Memory B cell (primary cell): ENCODE measurements at regions not wholly inside any gene's neighbourhood (a gene's known extent, or its start where the extent isn't known, plus 50 kb on each side); places are given as distances from the start of the nearest gene placed in this dataset.
A peak's percentile ranks its signal among the peaks of the same experiment; 100 is the strongest.

Source experiments
- ATAC-seq: fragments of 150-1000 bp; cut with Tn5 transposase; 2 replicates; pipeline ENCODE4 v1.10.0; 2021; ENCODE audit warnings: low read depth, mild to moderate bottlenecking, moderate library complexity
- DNase-seq, 2 donors: peaks; one replicate each; pipeline ENCODE4 v3.0.0; 2022; ENCODE audit warnings: low spot score in 2 of 2
- H3K27ac Mint-ChIP-seq: one replicate; pipeline ENCODE4 v1.8.0; 2022; ENCODE audit warnings: mild to moderate bottlenecking, moderate library complexity, mixed read lengths
- H3K27me3 Mint-ChIP-seq: one replicate; pipeline ENCODE4 v1.8.0; 2022; ENCODE audit warnings: mixed read lengths
- H3K36me3 Mint-ChIP-seq: one replicate; pipeline ENCODE4 v1.8.0; 2022; ENCODE audit warnings: mild to moderate bottlenecking, mixed read lengths
- H3K4me1 Mint-ChIP-seq: one replicate; pipeline ENCODE4 v1.8.0; 2022; ENCODE audit warnings: mixed read lengths
- H3K4me3 Mint-ChIP-seq: one replicate; pipeline ENCODE4 v1.8.0; 2022; ENCODE audit warnings: mild to moderate bottlenecking, moderate library complexity, mixed read lengths
- H3K9me3 Mint-ChIP-seq: one replicate; pipeline ENCODE4 v1.8.0; 2022; ENCODE audit warnings: mixed read lengths

DNA sequence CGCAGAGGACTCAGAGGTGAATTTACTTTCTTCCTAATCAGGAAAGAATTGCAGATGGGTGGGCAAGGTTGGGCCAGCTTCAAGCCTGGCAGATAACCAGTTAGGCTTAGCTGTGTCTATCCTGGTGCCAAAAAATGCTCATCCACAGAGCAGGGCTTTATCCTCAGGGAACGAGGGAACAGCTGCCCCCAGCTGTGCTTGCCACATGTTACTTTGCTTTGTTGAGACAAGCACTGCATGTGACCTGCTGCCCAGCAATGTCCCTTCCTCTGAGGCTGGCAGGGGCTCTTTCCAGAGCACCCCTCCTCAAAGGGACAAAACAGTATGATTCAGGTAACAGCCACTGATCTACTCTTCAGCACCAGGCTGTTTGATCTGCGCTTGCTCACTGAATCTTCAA lies 505.1 kb upstream of the USP24 start:
- Mint-ChIP-seq H3K27ac (no peak overlapping the region), H3K9me3 (peaks cover 2% of the 10 kb centered on the region), H3K4me1 (no peaks in the 10 kb centered on the region), H3K27me3 (peaks cover 8% of the 10 kb centered on the region), H3K4me3 (no peak overlapping the region), H3K36me3 (no peaks in the 10 kb centered on the region)
- no peak for DNase-seq
- ATAC-seq, result no peak

DNA sequence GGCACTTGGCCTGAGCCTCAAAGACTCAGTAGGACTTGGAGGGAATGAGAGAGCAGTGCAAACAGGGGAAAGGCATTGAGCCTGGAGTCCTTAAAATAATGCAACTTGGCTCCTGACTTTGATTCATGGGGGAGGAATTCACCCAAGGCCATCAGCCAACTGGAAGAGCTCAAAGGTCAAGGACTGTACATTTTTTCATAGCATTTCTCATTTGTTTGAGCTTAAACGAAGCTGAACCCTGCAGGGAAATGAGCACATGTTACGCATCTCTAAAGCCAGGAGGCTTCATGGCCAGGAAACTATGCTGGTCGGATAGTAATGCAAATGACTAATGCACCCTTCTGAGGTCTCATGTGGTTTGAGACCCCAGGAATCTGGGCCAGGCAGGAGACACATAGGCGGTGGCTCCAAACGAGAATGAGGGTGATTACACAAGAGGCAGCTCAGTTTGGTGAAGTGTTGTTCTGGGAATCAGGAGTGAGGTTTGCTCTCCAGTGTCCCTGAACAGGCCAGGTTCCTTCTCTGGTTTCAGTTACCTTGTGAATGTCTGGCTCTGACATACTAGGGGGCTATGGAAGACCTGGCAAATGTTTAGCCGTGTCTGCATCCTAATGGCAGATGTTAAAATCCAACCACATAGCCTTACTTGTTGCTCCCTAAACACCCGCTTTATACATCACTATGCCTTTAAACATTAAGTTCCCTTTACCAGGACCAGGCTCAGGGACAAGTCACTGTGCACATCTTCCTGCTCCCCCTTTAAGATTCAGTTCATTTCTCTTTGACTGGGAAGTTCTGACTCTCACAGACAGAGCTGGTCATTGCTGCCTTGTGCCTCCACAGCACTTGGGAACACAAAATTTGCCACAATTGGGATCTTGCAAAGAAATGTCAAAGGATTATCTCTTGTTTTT lies 503.9 kb upstream of the USP24 start:
- Mint-ChIP-seq H3K4me3 (no peak overlapping the region), H3K27me3 (peaks cover 6% of the 10 kb centered on the region), H3K4me1 (no peaks in the 10 kb centered on the region), H3K36me3 (no peaks in the 10 kb centered on the region), H3K9me3 (peaks cover under 1% of the 10 kb centered on the region), H3K27ac (no peak overlapping the region)
- ATAC-seq (no peak), DNase-seq (no peak)

DNA sequence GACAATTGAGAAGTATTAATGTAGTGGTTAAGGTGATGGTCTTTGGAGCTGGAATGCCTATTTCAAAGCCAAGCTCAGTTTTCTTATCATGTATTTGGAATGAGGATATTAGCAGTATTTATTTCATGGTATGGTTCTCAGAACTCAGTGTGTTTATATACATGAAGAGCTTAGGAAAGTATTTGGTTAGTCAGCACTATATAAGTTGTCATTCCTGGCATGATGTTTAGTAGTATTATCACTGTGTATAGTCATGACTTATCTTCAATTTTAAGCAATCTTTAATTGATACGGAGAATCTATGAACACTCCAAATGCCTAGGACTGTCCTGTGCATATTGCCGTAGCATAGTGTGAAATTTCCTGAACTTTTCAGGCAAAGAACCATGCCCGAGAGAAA lies 501.9 kb upstream of the USP24 start:
- Mint-ChIP-seq H3K4me3 (no peak overlapping the region), H3K27ac (no peak overlapping the region), H3K27me3 (peaks cover 6% of the 10 kb centered on the region), H3K4me1 (no peaks in the 10 kb centered on the region), H3K9me3 (no peaks in the 10 kb centered on the region), H3K36me3 (no peaks in the 10 kb centered on the region)
- DNase-seq (no peak), ATAC-seq (no peak)

DNA sequence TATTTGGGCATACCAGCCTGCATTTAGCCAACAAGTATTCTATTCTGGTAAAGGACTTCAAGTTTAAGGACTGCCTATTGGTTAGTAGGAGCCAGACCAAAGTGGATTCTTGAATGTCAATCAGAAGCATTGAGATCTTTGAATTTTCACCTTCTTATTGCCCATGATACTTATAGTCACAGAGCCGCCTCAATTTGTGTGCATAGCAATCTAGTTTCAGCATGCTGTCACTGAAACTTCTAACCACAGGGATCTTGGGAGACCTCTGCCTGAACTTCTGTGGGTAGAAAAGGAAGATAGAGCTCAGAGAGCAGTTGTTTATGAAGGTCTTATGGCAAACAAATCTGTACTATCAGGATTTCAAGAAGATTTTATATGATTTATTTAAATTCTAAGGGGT lies 501.4 kb upstream of the USP24 start:
- no peak overlapping the region for H3K27ac Mint-ChIP-seq
- H3K4me3 Mint-ChIP-seq, result no peak overlapping the region
- ATAC-seq, result no peak
- no peaks in the 10 kb centered on the region for H3K36me3 Mint-ChIP-seq
- H3K27me3 Mint-ChIP-seq, result peaks cover 6% of the 10 kb centered on the region
- DNase-seq, result no peak
- H3K4me1 Mint-ChIP-seq, result no peaks in the 10 kb centered on the region
- H3K9me3 Mint-ChIP-seq, result no peaks in the 10 kb centered on the region

DNA sequence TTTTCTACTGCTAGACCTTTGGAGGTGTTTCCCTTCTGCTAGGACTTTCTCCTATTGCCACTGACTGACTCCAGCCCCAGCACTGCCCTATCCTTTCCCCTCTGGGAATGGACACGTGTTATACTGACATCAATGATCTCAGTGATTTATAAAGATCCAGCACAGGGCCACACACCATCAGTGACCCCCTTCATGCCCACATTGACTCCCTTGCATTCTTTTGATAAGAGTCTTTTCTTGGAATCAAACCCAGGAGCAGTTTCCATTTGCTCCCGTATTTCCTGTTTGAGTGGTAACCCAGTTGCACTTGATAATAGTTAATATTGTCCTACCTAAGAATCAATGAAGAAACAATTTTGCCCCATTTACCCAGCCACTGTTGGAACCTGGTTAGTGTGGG lies 501.0 kb upstream of the USP24 start:
- Mint-ChIP-seq H3K4me1 (no peaks in the 10 kb centered on the region), H3K27me3 (peaks cover 6% of the 10 kb centered on the region), H3K36me3 (no peaks in the 10 kb centered on the region), H3K9me3 (no peaks in the 10 kb centered on the region), H3K27ac (no peak overlapping the region), H3K4me3 (no peak overlapping the region)
- DNase-seq, result no peak
- no peak for ATAC-seq

DNA sequence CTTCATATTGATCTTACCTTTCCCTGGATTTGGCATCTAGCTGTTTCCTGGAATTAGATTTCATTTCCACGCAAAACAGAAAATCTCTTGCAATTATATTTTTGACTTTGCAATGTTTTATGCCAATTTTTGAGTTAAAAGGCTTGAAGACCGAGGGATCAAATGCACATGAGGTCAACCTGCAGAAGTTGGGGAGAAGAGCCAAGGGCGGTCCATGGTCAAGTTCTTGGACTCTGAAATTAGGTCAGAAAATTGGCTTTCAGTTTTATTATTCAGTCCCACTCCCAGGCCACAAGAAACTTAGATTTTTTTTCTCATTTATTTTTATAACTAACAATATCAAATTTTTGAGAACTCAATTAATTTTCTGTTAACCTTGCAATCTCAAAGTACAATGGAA lies 499.1 kb upstream of the USP24 start:
- Mint-ChIP-seq H3K36me3 (no peaks in the 10 kb centered on the region), H3K4me3 (no peak overlapping the region), H3K4me1 (no peaks in the 10 kb centered on the region), H3K27ac (no peak overlapping the region), H3K9me3 (peaks cover 1% of the 10 kb centered on the region), H3K27me3 (peaks cover 9% of the 10 kb centered on the region)
- ATAC-seq (no peak), DNase-seq (no peak)

DNA sequence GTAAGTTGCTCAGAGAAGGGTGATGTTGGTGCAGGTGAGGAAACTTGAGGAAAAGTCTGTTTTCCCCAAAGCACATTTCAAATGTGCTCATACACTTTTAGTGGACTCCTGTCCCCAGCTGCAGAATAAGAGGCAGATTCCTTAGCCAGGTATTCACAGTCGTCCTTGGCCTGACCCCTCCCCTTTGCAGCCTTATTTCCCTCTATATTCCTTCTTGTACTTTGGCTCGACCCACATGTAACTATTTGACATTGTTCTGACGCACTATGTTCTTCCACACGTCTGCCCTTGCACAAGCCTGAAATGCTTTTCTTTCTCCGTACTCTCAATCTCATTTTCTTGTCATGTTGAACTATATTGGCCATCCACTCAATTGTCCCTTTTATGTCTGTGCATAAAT lies 498.4 kb upstream of the USP24 start:
- Mint-ChIP-seq H3K4me3 (no peak overlapping the region), H3K27me3 (peaks cover 9% of the 10 kb centered on the region), H3K27ac (no peak overlapping the region), H3K36me3 (no peaks in the 10 kb centered on the region), H3K4me1 (no peaks in the 10 kb centered on the region), H3K9me3 (peaks cover 1% of the 10 kb centered on the region)
- no peak for ATAC-seq
- DNase-seq, result no peak

DNA sequence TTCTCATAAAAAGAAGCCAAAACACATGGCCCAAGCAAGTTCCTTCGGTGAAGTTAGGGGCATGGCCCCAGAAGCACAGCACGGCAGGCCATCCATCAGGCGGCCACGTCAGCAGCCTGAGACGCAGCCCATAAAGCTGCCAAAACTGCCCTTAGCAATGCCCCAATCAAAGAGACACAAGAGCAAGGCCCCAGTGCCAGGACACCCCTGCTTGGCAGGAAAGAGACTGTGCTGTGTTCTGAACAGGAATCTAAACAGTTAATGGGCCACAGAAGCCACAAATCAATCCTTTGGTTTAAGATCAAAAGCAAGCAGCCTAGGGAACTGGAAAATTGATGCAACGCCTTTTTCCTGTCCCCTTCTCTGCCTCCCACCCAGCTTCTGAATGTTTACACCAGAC lies 497.0 kb upstream of the USP24 start:
- no peak for ATAC-seq
- Mint-ChIP-seq H3K4me3 (no peak overlapping the region), H3K9me3 (peaks cover 1% of the 10 kb centered on the region), H3K27me3 (peaks cover 7% of the 10 kb centered on the region), H3K27ac (no peak overlapping the region), H3K4me1 (no peaks in the 10 kb centered on the region), H3K36me3 (no peaks in the 10 kb centered on the region)
- DNase-seq, result no peak

DNA sequence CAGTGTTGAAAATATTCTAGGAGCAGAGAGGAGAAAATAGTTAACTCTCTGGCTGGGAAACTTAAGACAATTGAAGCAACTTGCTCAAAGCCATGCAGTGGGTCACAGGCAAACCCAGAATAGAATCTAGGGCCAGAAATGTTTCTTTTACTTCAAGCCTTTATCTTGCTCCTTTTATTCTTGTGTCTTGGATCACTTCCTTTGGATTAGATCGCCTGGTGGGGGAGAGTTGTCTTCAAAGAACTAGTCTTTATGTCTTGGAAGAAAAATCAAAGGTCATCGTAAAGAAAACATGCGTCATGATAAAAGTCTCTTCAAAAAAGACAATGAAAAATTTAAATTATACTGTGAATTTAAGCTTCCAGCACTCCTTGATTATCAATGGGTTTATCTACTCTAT lies 493.6 kb upstream of the USP24 start:
- Mint-ChIP-seq H3K4me3 (no peak overlapping the region), H3K27me3 (peaks cover 7% of the 10 kb centered on the region), H3K36me3 (no peaks in the 10 kb centered on the region), H3K4me1 (no peaks in the 10 kb centered on the region), H3K27ac (no peak overlapping the region), H3K9me3 (peaks cover 1% of the 10 kb centered on the region)
- ATAC-seq (no peak), DNase-seq (no peak)

DNA sequence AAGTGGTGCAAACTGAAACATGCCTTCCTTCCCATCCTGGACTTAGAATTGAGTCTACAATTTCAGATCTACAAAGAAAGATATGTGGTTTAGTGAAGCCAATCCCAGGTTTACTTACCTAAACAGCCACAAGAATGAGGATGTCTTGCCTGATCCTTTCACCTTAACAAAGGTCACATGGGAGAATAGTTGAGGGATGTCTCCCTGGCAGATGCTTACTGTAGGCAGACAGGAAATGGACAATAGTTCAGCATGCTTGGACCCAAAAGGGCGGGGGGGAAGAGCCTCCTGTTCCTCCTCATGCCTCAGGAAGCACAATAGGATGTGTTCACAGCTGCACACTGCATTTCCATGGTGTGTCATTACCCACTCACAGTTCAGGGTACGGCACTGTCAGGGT lies 492.7 kb upstream of the USP24 start:
- H3K27ac Mint-ChIP-seq, result no peak overlapping the region
- H3K9me3 Mint-ChIP-seq, result peaks cover 1% of the 10 kb centered on the region
- H3K4me3 Mint-ChIP-seq, result no peak overlapping the region
- DNase-seq, result no peak
- ATAC-seq, result no peak
- H3K27me3 Mint-ChIP-seq, result peaks cover 6% of the 10 kb centered on the region
- no peaks in the 10 kb centered on the region for H3K36me3 Mint-ChIP-seq
- no peaks in the 10 kb centered on the region for H3K4me1 Mint-ChIP-seq

DNA sequence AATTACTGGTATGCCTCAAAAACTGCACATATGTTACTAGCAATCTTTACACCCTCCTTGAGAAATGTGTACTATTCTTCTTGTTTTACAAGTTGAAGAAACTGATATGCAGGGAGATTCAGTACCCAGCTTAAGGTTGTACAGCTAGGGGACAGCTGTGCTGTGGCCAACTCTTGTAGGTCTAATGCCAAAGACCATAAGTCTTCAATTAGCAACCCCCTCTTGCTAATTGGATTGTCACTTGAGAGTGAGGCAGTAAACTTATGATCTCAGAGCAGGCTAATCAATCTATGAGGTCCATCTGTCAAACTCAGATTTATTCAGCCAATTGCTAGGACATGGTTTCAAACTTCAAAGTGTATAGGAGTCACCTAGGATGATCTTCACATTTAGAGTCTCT lies 492.0 kb upstream of the USP24 start:
- DNase-seq (no peak), ATAC-seq (no peak)
- no peaks in the 10 kb centered on the region for H3K36me3 Mint-ChIP-seq
- no peaks in the 10 kb centered on the region for H3K4me1 Mint-ChIP-seq
- no peak overlapping the region for H3K27ac Mint-ChIP-seq
- H3K9me3 Mint-ChIP-seq, result peaks cover 1% of the 10 kb centered on the region
- peaks cover 6% of the 10 kb centered on the region for H3K27me3 Mint-ChIP-seq
- no peak overlapping the region for H3K4me3 Mint-ChIP-seq

DNA sequence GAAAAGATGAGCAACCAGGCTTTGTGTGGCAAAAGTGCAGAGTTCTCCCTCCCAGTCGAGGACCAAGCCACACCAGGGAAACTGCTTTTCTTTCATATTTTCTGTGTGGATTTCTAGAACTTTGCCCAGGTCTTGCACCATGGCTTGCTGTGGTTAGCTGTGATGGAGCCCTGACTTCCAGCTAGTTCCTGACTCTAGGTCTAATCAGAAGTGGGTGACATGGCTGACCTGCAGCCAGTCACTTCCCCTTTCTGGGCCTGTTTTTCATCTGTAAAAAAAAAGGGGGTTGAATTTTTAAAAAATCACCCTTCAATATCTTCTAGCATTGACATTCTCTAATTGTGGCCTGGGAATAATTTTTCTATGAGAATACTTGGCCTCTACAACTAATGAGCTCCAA lies 491.2 kb upstream of the USP24 start:
- peaks cover 6% of the 10 kb centered on the region for H3K27me3 Mint-ChIP-seq
- no peaks in the 10 kb centered on the region for H3K4me1 Mint-ChIP-seq
- DNase-seq (no peak), ATAC-seq (no peak)
- H3K9me3 Mint-ChIP-seq, result peaks cover 1% of the 10 kb centered on the region
- H3K36me3 Mint-ChIP-seq, result no peaks in the 10 kb centered on the region
- H3K27ac Mint-ChIP-seq, result no peak overlapping the region
- H3K4me3 Mint-ChIP-seq, result no peak overlapping the region

DNA sequence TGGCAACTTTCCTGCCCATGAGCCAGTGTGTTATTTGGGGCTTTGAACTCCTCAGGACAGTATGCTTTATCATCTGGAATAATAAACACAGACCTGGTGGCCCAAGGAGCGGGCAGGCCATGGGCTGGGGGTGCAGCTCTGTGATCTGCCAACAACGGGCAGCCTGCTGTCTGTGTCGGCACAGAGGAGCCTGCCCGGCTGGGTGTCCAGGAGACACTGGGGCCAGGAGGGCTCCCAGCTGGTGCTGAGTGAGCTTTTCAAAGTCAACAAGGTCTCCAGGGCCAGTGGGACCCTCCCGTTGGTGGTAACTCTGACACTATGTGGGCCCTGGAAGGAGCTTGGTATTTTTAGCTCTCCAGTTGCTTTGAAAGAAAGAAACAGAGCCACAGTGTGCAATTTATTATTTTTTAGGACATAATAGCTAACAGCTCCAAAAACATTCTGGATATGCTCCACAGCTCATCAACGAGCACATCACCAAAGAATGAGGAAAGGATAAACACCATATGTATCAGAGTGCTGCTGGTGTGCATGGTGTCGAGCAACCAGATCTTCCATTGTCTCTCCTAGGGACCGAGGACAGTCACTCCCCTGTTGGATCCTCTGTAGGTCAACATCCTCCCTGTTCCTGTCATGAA lies 488.7 kb upstream of the USP24 start:
- Mint-ChIP-seq H3K27ac (no peak overlapping the region), H3K9me3 (no peaks in the 10 kb centered on the region), H3K4me3 (no peak overlapping the region), H3K36me3 (no peaks in the 10 kb centered on the region), H3K4me1 (no peaks in the 10 kb centered on the region), H3K27me3 (peaks cover 4% of the 10 kb centered on the region)
- DNase-seq (no peak), ATAC-seq (no peak)

DNA sequence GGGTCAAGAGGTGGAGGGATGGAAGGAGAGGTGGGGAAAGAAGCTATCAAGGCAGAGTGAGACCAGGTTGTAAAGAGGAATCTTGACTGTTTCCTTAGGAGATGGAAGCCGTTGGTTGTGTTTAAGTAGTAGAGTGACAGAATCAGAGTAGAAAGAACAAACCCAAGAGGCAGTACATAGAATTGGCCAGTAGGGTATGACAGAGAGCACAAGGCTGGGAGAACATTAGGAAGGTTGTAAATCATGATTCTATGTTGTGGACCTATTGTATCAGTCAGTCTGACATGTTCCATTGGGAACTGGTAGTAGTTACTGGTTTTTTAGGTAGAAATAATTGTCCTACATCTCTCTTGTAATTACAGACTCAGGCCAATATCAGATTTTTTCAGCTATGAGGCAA lies 486.9 kb upstream of the USP24 start:
- no peak overlapping the region for H3K4me3 Mint-ChIP-seq
- no peaks in the 10 kb centered on the region for H3K4me1 Mint-ChIP-seq
- H3K27me3 Mint-ChIP-seq, result peaks cover 1% of the 10 kb centered on the region
- no peaks in the 10 kb centered on the region for H3K36me3 Mint-ChIP-seq
- ATAC-seq (peak; percentile 39), DNase-seq (no peak)
- no peaks in the 10 kb centered on the region for H3K9me3 Mint-ChIP-seq
- no peak overlapping the region for H3K27ac Mint-ChIP-seq
